GM03348 (cell line): ENCODE measurements at regions not wholly inside any gene's neighbourhood (a gene's known extent, or its start where the extent isn't known, plus 50 kb on each side); places are given as distances from the start of the nearest gene placed in this dataset.

ENCODE experiments used
- DNase-seq: peaks from one replicate; pipeline ENCODE4 v3.0.0; 2012; ENCODE audit warnings: low spot score

GRCh38 chr2:19545507-19545906, 187.1 kb upstream of the OSR1 start:
- no peak for DNase-seq

GRCh38 chr2:19543663-19544383, 185.4 kb upstream of the OSR1 start:
- DNase-seq = peak; percentile 47

GRCh38 chr2:19542796-19543662, 184.6 kb upstream of the OSR1 start:
- DNase-seq = no peak

- no peak for DNase-seq
Observed at GRCh38 chr2:19541884-19542283, 183.5 kb upstream of the OSR1 start.

- peak; percentile 78 for DNase-seq
Observed at GRCh38 chr2:19540739-19541525, 182.5 kb upstream of the OSR1 start.

- DNase-seq = peak; percentile 81
Observed at GRCh38 chr2:19538411-19538963, 180.1 kb upstream of the OSR1 start.

GRCh38 chr2:19536136-19536535, 177.7 kb upstream of the OSR1 start:
- no peak for DNase-seq

GRCh38 chr2:19532547-19533196, 174.2 kb upstream of the OSR1 start:
- DNase-seq = no peak

- DNase-seq = no peak
Observed at GRCh38 chr2:19529677-19530076, 171.3 kb upstream of the OSR1 start.

GRCh38 chr2:19527771-19528170, 169.3 kb upstream of the OSR1 start:
- DNase-seq = no peak

- no peak for DNase-seq
Observed at GRCh38 chr2:19525313-19525712, 166.9 kb upstream of the OSR1 start.

GRCh38 chr2:19519045-19519444, 160.6 kb upstream of the OSR1 start:
- no peak for DNase-seq

- DNase-seq = no peak
Observed at GRCh38 chr2:19507137-19507536, 148.7 kb upstream of the OSR1 start.

- no peak for DNase-seq
Observed at GRCh38 chr2:19505199-19506136, 147.0 kb upstream of the OSR1 start.

GRCh38 chr2:19504400-19505198, 146.2 kb upstream of the OSR1 start:
- no peak for DNase-seq

- no peak for DNase-seq
Observed at GRCh38 chr2:19503915-19504314, 145.5 kb upstream of the OSR1 start.

- no peak for DNase-seq
Observed at GRCh38 chr2:19503406-19503805, 145.0 kb upstream of the OSR1 start.

GRCh38 chr2:19500126-19500525, 141.7 kb upstream of the OSR1 start:
- no peak for DNase-seq

GRCh38 chr2:19496646-19497045, 138.2 kb upstream of the OSR1 start:
- DNase-seq = no peak

GRCh38 chr2:19494241-19494640, 135.8 kb upstream of the OSR1 start:
- no peak for DNase-seq
